ENCODE measurements at regions not wholly inside any gene's neighbourhood (a gene's known extent, or its start where the extent isn't known, plus 50 kb on each side); places are given as distances from the start of the nearest gene placed in this dataset.
"Not testable (repeated sequence)": the region's sequence is repeated elsewhere in the genome, so short reads cannot be mapped to it uniquely, and the experiment has no call there.

DNA sequence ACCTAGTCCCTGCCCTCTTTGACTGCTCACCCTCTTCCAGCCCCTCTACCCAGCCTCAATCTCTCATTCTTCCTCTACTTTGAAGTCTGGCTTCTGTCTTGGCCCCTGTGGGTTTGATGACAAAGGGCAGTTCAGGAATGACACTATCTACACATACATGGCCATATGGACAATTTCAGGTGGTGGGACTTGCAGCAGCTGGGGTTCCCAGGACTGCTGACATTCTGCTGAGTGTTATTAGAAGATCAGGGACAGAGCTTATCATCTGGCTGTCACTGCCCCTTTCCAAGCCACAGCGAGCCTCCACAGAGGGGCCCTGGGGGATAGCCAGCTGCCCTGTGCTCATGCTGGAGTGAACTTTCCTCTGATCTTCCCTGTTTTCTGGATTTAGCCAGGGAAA, 97.4 kb upstream of the IPO9 start:
- Histone ChIP-seq H3K27me3 (replicated peaks; ENCODE audit: control insufficient read depth, insufficient read depth, low read length) (no peaks in the 10 kb centered on the region; the same call in 1 of the 2 replicates), H3K36me3 (ENCODE audit: control insufficient read depth, insufficient read depth, low read length) (no peaks in the 10 kb centered on the region), H3K4me3 (replicated peaks; ENCODE audit: low read depth, low read length) (no peak overlapping the region)
- DNase-seq (ENCODE audit: extremely low read depth, insufficient read length): no peak
- TF ChIP-seq CTCF (IDR thresholded peaks at IDR 0.05; ENCODE audit: insufficient read depth, low read length, poor library complexity, severe bottlenecking): no peak

GRCh38 chr1:201732351-201732750, 96.6 kb upstream of the IPO9 start:
- H3K36me3 ChIP-seq (ENCODE audit: control insufficient read depth, insufficient read depth, low read length): no peaks in the 10 kb centered on the region
- DNase-seq (ENCODE audit: extremely low read depth, insufficient read length): no peak
- H3K4me3 ChIP-seq (replicated peaks; ENCODE audit: low read depth, low read length): no peak overlapping the region
- H3K27me3 ChIP-seq (replicated peaks; ENCODE audit: control insufficient read depth, insufficient read depth, low read length): no peaks in the 10 kb centered on the region; the same call in 1 of the 2 replicates
- no peak for TF ChIP-seq CTCF (IDR thresholded peaks at IDR 0.05; ENCODE audit: insufficient read depth, low read length, poor library complexity, severe bottlenecking)

- not testable (repeated sequence) for DNase-seq (ENCODE audit: extremely low read depth, insufficient read length); H3K36me3 ChIP-seq (ENCODE audit: control insufficient read depth, insufficient read depth, low read length); H3K4me3 ChIP-seq (replicated peaks; ENCODE audit: low read depth, low read length); H3K27me3 ChIP-seq (replicated peaks; ENCODE audit: control insufficient read depth, insufficient read depth, low read length)
Observed at GRCh38 chr1:201734221-201734620, 94.7 kb upstream of the IPO9 start.

GRCh38 chr1:201734786-201735185, 94.2 kb upstream of the IPO9 start:
- H3K4me3 ChIP-seq (replicated peaks; ENCODE audit: low read depth, low read length): no peak overlapping the region
- no peaks in the 10 kb centered on the region for H3K36me3 ChIP-seq (ENCODE audit: control insufficient read depth, insufficient read depth, low read length)
- no peaks in the 10 kb centered on the region; the same call in 1 of the 2 replicates for H3K27me3 ChIP-seq (replicated peaks; ENCODE audit: control insufficient read depth, insufficient read depth, low read length)
- DNase-seq (ENCODE audit: extremely low read depth, insufficient read length): no peak
- no peak for TF ChIP-seq CTCF (IDR thresholded peaks at IDR 0.05; ENCODE audit: insufficient read depth, low read length, poor library complexity, severe bottlenecking)

DNA sequence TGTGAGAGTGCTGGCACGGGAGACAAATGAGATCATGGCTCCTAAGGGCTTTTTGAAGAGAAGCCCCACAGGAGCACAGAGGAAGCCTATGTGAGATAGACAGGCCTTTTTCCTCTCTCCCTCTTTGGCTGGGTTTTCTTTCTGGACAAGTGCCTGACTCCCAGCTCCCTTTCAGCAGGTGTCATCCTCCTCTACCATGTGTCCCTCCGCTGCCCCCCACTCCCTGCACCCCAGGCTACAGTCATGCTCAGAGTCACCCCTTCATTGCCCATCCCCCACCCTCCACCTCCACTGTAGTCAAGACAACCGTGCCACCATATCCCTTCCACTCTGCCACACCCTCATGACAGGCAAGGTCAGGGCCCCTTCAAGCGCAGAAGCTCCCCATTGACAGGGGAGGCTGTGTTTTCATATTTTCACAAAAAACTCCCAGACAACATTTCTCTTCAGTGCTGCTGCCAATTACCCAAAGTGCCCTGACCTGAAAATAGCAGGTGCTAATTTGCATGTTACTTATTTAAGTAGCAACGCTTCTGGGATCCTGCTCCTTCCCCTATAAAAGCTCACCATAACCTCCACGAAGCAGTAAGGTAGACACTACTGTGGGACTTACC, 92.1 kb upstream of the IPO9 start:
- Histone ChIP-seq H3K36me3 (ENCODE audit: control insufficient read depth, insufficient read depth, low read length) (no peaks in the 10 kb centered on the region), H3K27me3 (replicated peaks; ENCODE audit: control insufficient read depth, insufficient read depth, low read length) (no peaks in the 10 kb centered on the region), H3K4me3 (replicated peaks; ENCODE audit: low read depth, low read length) (no peak overlapping the region)
- no peak for TF ChIP-seq CTCF (IDR thresholded peaks at IDR 0.05; ENCODE audit: insufficient read depth, low read length, poor library complexity, severe bottlenecking)
- DNase-seq (ENCODE audit: extremely low read depth, insufficient read length): no peak

- DNase-seq (ENCODE audit: extremely low read depth, insufficient read length): no peak
- TF ChIP-seq CTCF (IDR thresholded peaks at IDR 0.05; ENCODE audit: insufficient read depth, low read length, poor library complexity, severe bottlenecking): no peak
- H3K4me3 ChIP-seq (replicated peaks; ENCODE audit: low read depth, low read length): no peak overlapping the region
- no peaks in the 10 kb centered on the region for H3K36me3 ChIP-seq (ENCODE audit: control insufficient read depth, insufficient read depth, low read length)
- no peaks in the 10 kb centered on the region for H3K27me3 ChIP-seq (replicated peaks; ENCODE audit: control insufficient read depth, insufficient read depth, low read length)
Observed at GRCh38 chr1:201737352-201738060, 91.5 kb upstream of the IPO9 start.

Data from GM06990 (cell line).